NCI-H2196 treated with DMSO at 0.1 percent for 48 hours (cell line): ENCODE measurements at regions not wholly inside any gene's neighbourhood (a gene's known extent, or its start where the extent isn't known, plus 50 kb on each side); places are given as distances from the start of the nearest gene placed in this dataset.

Experiments
- DNase-seq: peaks from one replicate; lab custom pipeline; 2025; ENCODE audit not compliant: unreplicated experiment; lab: John Stamatoyannopoulos, UW

GRCh38 chr1:221641811-221642210, 100.1 kb downstream of the DUSP10 start:
- no peak for DNase-seq

GRCh38 chr1:221643404-221644144, 98.3 kb downstream of the DUSP10 start:
- DNase-seq, result no peak

GRCh38 chr1:221644145-221644448, 97.8 kb downstream of the DUSP10 start:
- DNase-seq, result no peak

GRCh38 chr1:221644663-221645258, 97.1 kb downstream of the DUSP10 start:
- no peak for DNase-seq

GRCh38 chr1:221648201-221648600, 93.7 kb downstream of the DUSP10 start:
- no peak for DNase-seq
